GM18505 (cell line): ENCODE measurements at regions not wholly inside any gene's neighbourhood (a gene's known extent, or its start where the extent isn't known, plus 50 kb on each side); places are given as distances from the start of the nearest gene placed in this dataset.
"Not testable (repeated sequence)": the region's sequence is repeated elsewhere in the genome, so short reads cannot be mapped to it uniquely, and the experiment has no call there.

ENCODE experiments used
- ATAC-seq: cut with Tn5 transposase; IDR thresholded peaks from one replicate; pipeline ENCODE4 v1.9.1; 2021; ENCODE audit not compliant: unreplicated experiment
- POLR2A ChIP-seq: IDR thresholded peaks from 4 replicates; pipeline ENCODE4 v1.6.1; 2011; ENCODE audit warnings: borderline replicate concordance; ENCODE audit not compliant: insufficient read depth, insufficient read length; ENCODE audit errors: extremely low read depth

- ATAC-seq: no peak
- TF ChIP-seq POLR2A: no peak
These were observed 68.3 kb downstream of the IGLL1 start for GRCh38 chr22:23511627-23512347.

- TF ChIP-seq POLR2A: no peak
These were observed 70.4 kb downstream of the IGLL1 start for GRCh38 chr22:23509571-23510302.

GRCh38 chr22:23504516-23504915, 75.6 kb downstream of the IGLL1 start:
- ATAC-seq: no peak
- no peak for TF ChIP-seq POLR2A

More at GRCh38 chr22:23509571-23510302, 70.4 kb downstream of the IGLL1 start:
- no peak for ATAC-seq

- no peak for TF ChIP-seq POLR2A
- ATAC-seq: no peak
These were observed 76.2 kb downstream of the IGLL1 start for GRCh38 chr22:23503736-23504440.

- no peak for TF ChIP-seq POLR2A
- no peak for ATAC-seq
These were observed 76.9 kb downstream of the IGLL1 start for GRCh38 chr22:23503142-23503541.

- ATAC-seq: no peak
- no peak for TF ChIP-seq POLR2A
These were observed 78.4 kb downstream of the IGLL1 start for GRCh38 chr22:23501708-23502107.

GRCh38 chr22:23501261-23501619, 78.8 kb downstream of the IGLL1 start:
- no peak for ATAC-seq
- TF ChIP-seq POLR2A: no peak

- no peak for TF ChIP-seq POLR2A
- no peak for ATAC-seq
These were observed 79.4 kb downstream of the IGLL1 start for GRCh38 chr22:23500508-23501260.

- no peak for TF ChIP-seq POLR2A
- ATAC-seq: no peak
These were observed 80.1 kb downstream of the IGLL1 start for GRCh38 chr22:23499845-23500500.

GRCh38 chr22:23498811-23499798, 81.0 kb downstream of the IGLL1 start:
- no peak for ATAC-seq
- TF ChIP-seq POLR2A: no peak

- ATAC-seq: not testable (repeated sequence)
These were observed 82.2 kb downstream of the IGLL1 start for GRCh38 chr22:23497889-23498288.
